Immature natural killer cell (primary cell): ENCODE measurements at regions not wholly inside any gene's neighbourhood (a gene's known extent, or its start where the extent isn't known, plus 50 kb on each side); places are given as distances from the start of the nearest gene placed in this dataset.

Experiments used
- DNase-seq, 3 donors: peaks; one replicate each; pipeline ENCODE4 v3.0.0; 2022; ENCODE audit warnings: mixed read lengths in 1 of 3
- H3K27ac Mint-ChIP-seq, 6 donors: one replicate each; pipeline ENCODE4 v1.8.0; 2020; ENCODE audit warnings: mixed read lengths in 6 of 6, mild to moderate bottlenecking in 5 of 6, inconsistent platforms in 4 of 6, moderate library complexity in 3 of 6
- H3K27me3 Mint-ChIP-seq, 3 donors: one replicate each; pipeline ENCODE4 v1.8.0; 2020 to 2021; ENCODE audit warnings: low read depth in 3 of 3, mild to moderate bottlenecking in 3 of 3, mixed read lengths in 3 of 3, moderate library complexity in 3 of 3, inconsistent platforms in 1 of 3
- H3K36me3 Mint-ChIP-seq, 3 donors: one replicate each; pipeline ENCODE4 v1.8.0; 2020; ENCODE audit warnings: mixed read lengths in 3 of 3, inconsistent platforms in 2 of 3, mild to moderate bottlenecking in 2 of 3
- H3K4me1 Mint-ChIP-seq, 2 donors: one replicate each; pipeline ENCODE4 v1.8.0; 2020; ENCODE audit warnings: inconsistent platforms in 2 of 2, mild to moderate bottlenecking in 2 of 2, mixed read lengths in 2 of 2, moderate library complexity in 1 of 2
- H3K4me3 Mint-ChIP-seq, 5 donors: one replicate each; pipeline ENCODE4 v1.8.0; 2020; ENCODE audit warnings: mild to moderate bottlenecking in 5 of 5, mixed read lengths in 5 of 5, inconsistent platforms in 3 of 5, moderate library complexity in 3 of 5
- H3K9me3 Mint-ChIP-seq, 6 donors: one replicate each; pipeline ENCODE4 v1.8.0; 2020; ENCODE audit warnings: mild to moderate bottlenecking in 6 of 6, mixed read lengths in 6 of 6, inconsistent platforms in 4 of 6, moderate library complexity in 3 of 6

- no peaks in the 10 kb centered on the region for H3K36me3 Mint-ChIP-seq
- H3K27ac Mint-ChIP-seq: no peak overlapping the region
- H3K27me3 Mint-ChIP-seq: peaks cover 0 to 11% (median 8%) of the 10 kb centered on the region in 3 donors
- no peak overlapping the region for H3K4me3 Mint-ChIP-seq
- H3K9me3 Mint-ChIP-seq: no peaks in the 10 kb centered on the region
- H3K4me1 Mint-ChIP-seq: no peaks in the 10 kb centered on the region
- no peak for DNase-seq
These were observed 135.5 kb upstream of the SORCS3 start for GRCh38 chr10:104505521-104506042.

GRCh38 chr10:104509981-104510380, 131.1 kb upstream of the SORCS3 start:
- Mint-ChIP-seq H3K9me3 (no peaks in the 10 kb centered on the region), H3K36me3 (no peaks in the 10 kb centered on the region), H3K27me3 (peaks cover 0 to 13% (median 10%) of the 10 kb centered on the region in 3 donors), H3K4me1 (no peaks in the 10 kb centered on the region), H3K4me3 (no peak overlapping the region), H3K27ac (no peak overlapping the region)
- DNase-seq: no peak

GRCh38 chr10:104510644-104511043, 130.4 kb upstream of the SORCS3 start:
- Mint-ChIP-seq H3K4me3 (no peak overlapping the region), H3K27me3 (peaks cover 0 to 12% (median 10%) of the 10 kb centered on the region in 3 donors), H3K27ac (no peak overlapping the region), H3K4me1 (no peaks in the 10 kb centered on the region), H3K9me3 (no peaks in the 10 kb centered on the region), H3K36me3 (no peaks in the 10 kb centered on the region)
- no peak for DNase-seq

DNA sequence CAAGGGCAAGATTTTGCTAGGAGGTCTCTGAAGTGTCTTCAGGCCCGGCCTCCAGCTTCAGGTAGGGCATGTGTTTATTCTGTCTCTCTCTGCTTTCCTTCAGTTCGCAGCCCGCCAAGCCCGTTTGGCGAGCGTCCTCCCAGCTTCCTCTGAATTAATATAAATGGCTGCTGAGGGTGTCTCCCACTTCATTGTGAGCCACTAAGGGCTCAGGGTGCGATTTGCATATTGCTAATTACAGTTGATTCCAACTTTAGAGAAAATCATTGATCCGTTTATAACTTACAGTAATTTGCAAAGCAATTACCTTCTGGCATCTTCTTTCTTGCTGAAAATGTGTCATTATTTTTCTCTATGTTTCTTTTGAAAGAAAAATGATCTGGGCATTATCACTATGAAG, 128.3 kb upstream of the SORCS3 start:
- no peaks in the 10 kb centered on the region for H3K4me1 Mint-ChIP-seq
- H3K36me3 Mint-ChIP-seq: no peaks in the 10 kb centered on the region
- peaks cover 0 to 10% (median 7%) of the 10 kb centered on the region in 3 donors for H3K27me3 Mint-ChIP-seq
- DNase-seq: no peak
- H3K4me3 Mint-ChIP-seq: no peak overlapping the region
- H3K27ac Mint-ChIP-seq: no peak overlapping the region
- H3K9me3 Mint-ChIP-seq: no peaks in the 10 kb centered on the region

GRCh38 chr10:104515678-104516199, 125.4 kb upstream of the SORCS3 start:
- no peak for DNase-seq
- Mint-ChIP-seq H3K9me3 (no peaks in the 10 kb centered on the region), H3K27ac (no peak overlapping the region), H3K27me3 (peaks cover 0 to 3% (median 2%) of the 10 kb centered on the region in 3 donors), H3K4me3 (no peak overlapping the region), H3K4me1 (no peaks in the 10 kb centered on the region), H3K36me3 (no peaks in the 10 kb centered on the region)

- Mint-ChIP-seq H3K4me3 (no peak overlapping the region), H3K36me3 (no peaks in the 10 kb centered on the region), H3K27me3 (no peaks in the 10 kb centered on the region), H3K9me3 (no peaks in the 10 kb centered on the region), H3K4me1 (no peaks in the 10 kb centered on the region), H3K27ac (no peak overlapping the region)
- DNase-seq: no peak
These were observed 124.1 kb upstream of the SORCS3 start for GRCh38 chr10:104516986-104517385.

DNA sequence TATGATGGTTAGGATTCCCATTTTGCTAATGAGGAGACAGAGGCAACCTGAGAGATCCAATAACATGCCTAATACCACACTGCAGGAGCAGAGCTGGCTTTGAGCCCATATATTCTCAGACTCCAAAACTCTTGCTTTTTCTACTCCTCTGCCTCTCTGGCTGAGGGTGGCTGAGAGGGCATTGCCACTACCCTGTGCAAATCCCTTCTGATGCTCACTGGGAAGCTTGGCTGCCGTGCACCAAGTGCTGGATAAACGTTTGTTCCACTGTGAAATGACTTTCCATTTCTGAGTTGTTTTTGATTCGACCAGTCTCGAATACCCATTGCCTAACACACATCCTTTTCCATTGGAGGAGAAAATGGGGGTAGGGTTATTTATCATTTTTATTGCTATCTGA, 123.1 kb upstream of the SORCS3 start:
- H3K4me3 Mint-ChIP-seq: no peak overlapping the region
- peaks cover 0 to 2% (median 0%) of the 10 kb centered on the region in 3 donors for H3K27me3 Mint-ChIP-seq
- no peaks in the 10 kb centered on the region for H3K9me3 Mint-ChIP-seq
- H3K36me3 Mint-ChIP-seq: no peaks in the 10 kb centered on the region
- no peak for DNase-seq
- no peak overlapping the region for H3K27ac Mint-ChIP-seq
- no peaks in the 10 kb centered on the region for H3K4me1 Mint-ChIP-seq

DNA sequence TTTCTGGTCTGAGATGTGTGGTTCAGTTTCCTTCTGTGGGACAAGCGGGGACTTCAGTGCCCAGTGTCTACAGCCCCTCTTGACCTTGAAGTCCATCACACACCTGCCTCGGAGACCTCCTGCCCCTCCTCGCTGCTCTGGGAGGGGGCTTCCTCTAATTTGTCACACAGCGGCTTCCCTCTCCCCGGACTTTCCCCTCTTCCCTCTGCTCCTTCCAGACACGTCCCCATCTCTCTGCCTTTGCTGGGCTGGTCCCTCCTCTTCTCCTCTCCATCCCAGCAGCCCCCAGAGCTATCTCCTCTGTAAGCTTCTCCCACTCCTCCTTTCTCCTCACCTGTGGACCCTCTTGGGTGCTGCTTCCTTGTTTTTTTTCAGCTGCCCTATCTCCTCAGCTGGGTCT, 122.2 kb upstream of the SORCS3 start:
- no peak for DNase-seq
- Mint-ChIP-seq H3K27me3 (peaks cover 0 to 2% (median 0%) of the 10 kb centered on the region in 3 donors), H3K4me1 (no peaks in the 10 kb centered on the region), H3K9me3 (no peaks in the 10 kb centered on the region), H3K27ac (no peak overlapping the region), H3K36me3 (no peaks in the 10 kb centered on the region), H3K4me3 (no peak overlapping the region)

- H3K4me1 Mint-ChIP-seq: no peaks in the 10 kb centered on the region
- H3K9me3 Mint-ChIP-seq: no peaks in the 10 kb centered on the region
- no peaks in the 10 kb centered on the region for H3K36me3 Mint-ChIP-seq
- no peak for DNase-seq
- H3K4me3 Mint-ChIP-seq: no peak overlapping the region
- peaks cover 0 to 3% (median 2%) of the 10 kb centered on the region in 3 donors for H3K27me3 Mint-ChIP-seq
- H3K27ac Mint-ChIP-seq: no peak overlapping the region
These were observed 120.4 kb upstream of the SORCS3 start for GRCh38 chr10:104520653-104521052.

GRCh38 chr10:104521901-104522694, 119.0 kb upstream of the SORCS3 start:
- Mint-ChIP-seq H3K27ac (no peak overlapping the region), H3K27me3 (peaks cover 0 to 5% (median 2%) of the 10 kb centered on the region in 3 donors), H3K36me3 (no peaks in the 10 kb centered on the region), H3K9me3 (no peaks in the 10 kb centered on the region), H3K4me1 (no peaks in the 10 kb centered on the region), H3K4me3 (no peak overlapping the region)
- DNase-seq: no peak

DNA sequence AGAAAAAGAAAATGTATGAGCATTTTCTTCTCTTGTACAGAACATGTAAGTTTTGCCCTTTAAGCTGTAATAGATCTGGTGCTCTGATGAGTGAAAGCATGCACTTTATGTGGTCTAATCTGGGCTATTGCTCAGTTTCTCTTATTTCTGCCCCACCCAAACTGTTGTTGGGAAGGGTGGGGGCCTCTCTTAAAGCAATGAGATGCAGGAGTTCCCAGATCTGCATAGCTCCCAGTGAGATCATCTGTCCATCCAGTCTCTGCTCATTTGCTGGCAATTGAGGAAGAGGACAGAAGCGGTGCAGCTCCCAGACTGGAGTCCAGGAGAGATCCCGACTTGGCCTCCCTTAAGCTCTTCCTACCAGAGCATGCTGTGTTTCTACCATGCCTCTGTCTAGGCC, 114.9 kb upstream of the SORCS3 start:
- DNase-seq: no peak
- H3K4me3 Mint-ChIP-seq: no peak overlapping the region
- H3K4me1 Mint-ChIP-seq: no peaks in the 10 kb centered on the region
- no peak overlapping the region for H3K27ac Mint-ChIP-seq
- no peaks in the 10 kb centered on the region for H3K9me3 Mint-ChIP-seq
- no peaks in the 10 kb centered on the region for H3K36me3 Mint-ChIP-seq
- peaks cover 0 to 5% (median 2%) of the 10 kb centered on the region in 3 donors for H3K27me3 Mint-ChIP-seq

GRCh38 chr10:104527013-104527412, 114.1 kb upstream of the SORCS3 start:
- Mint-ChIP-seq H3K4me1 (no peaks in the 10 kb centered on the region), H3K4me3 (no peak overlapping the region)

DNA sequence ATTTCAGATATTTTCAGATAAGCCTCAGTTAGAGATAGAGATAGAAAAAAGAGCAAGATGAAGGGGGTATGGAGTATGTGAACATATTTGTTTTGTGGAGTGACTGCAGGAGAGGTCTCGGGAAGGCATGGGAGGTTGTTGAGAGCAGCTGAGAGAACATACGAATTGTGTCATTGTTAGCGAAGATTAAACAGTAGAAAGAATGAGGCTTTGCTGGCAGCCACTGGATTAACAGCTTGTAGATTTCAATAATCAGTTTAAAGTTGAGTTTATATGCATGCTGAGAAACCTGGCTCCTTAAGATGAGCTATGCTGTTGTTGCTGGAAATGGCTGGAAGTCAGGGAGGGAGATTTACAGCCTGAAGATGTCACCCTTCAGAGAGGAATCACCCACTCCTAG, 100.9 kb upstream of the SORCS3 start:
- Mint-ChIP-seq H3K27me3 (peaks cover 0 to 13% (median 3%) of the 10 kb centered on the region in 3 donors), H3K36me3 (no peaks in the 10 kb centered on the region), H3K4me1 (no peaks in the 10 kb centered on the region), H3K9me3 (peaks cover 0 to 3% (median 0%) of the 10 kb centered on the region in 6 donors), H3K4me3 (no peak overlapping the region), H3K27ac (no peak overlapping the region)
- DNase-seq: no peak

More at GRCh38 chr10:104527013-104527412, 114.1 kb upstream of the SORCS3 start:
- H3K27ac Mint-ChIP-seq: no peak overlapping the region
- no peaks in the 10 kb centered on the region for H3K36me3 Mint-ChIP-seq
- no peaks in the 10 kb centered on the region for H3K9me3 Mint-ChIP-seq
- no peak for DNase-seq
- peaks cover 0 to 5% (median 2%) of the 10 kb centered on the region in 3 donors for H3K27me3 Mint-ChIP-seq

GRCh38 chr10:104541820-104542219, 99.3 kb upstream of the SORCS3 start:
- Mint-ChIP-seq H3K36me3 (no peaks in the 10 kb centered on the region), H3K9me3 (peaks cover 0 to 3% (median 0%) of the 10 kb centered on the region in 6 donors), H3K4me1 (no peaks in the 10 kb centered on the region), H3K4me3 (no peak overlapping the region), H3K27ac (no peak overlapping the region), H3K27me3 (peaks cover 0 to 11% (median 1%) of the 10 kb centered on the region in 3 donors)
- DNase-seq: no peak
